Hippocampal formation (tissue), 2 donors: ENCODE measurements at regions not wholly inside any gene's neighbourhood (a gene's known extent, or its start where the extent isn't known, plus 50 kb on each side); places are given as distances from the start of the nearest gene placed in this dataset.

Experiments
- DNase-seq, 2 donors: peaks; one replicate each; lab custom pipeline; 2025; lab: John Stamatoyannopoulos, UW

- no peak for DNase-seq
These were observed 384.6 kb upstream of the KHDRBS2 start for GRCh38 chr6:62670490-62671223.

- no peak for DNase-seq
These were observed 383.8 kb upstream of the KHDRBS2 start for GRCh38 chr6:62669831-62670230.

- no peak for DNase-seq
These were observed 366.8 kb upstream of the KHDRBS2 start for GRCh38 chr6:62652692-62653328.

- DNase-seq: no peak
These were observed 359.2 kb upstream of the KHDRBS2 start for GRCh38 chr6:62645274-62645673.

GRCh38 chr6:62640749-62641148, 354.7 kb upstream of the KHDRBS2 start:
- DNase-seq: no peak

- DNase-seq: no peak
These were observed 340.6 kb upstream of the KHDRBS2 start for GRCh38 chr6:62626661-62627060.

GRCh38 chr6:62623846-62624532, 338.0 kb upstream of the KHDRBS2 start:
- DNase-seq: no peak

GRCh38 chr6:62615366-62616015, 329.5 kb upstream of the KHDRBS2 start:
- no peak for DNase-seq

- no peak for DNase-seq
These were observed 328.4 kb upstream of the KHDRBS2 start for GRCh38 chr6:62614442-62614841.

GRCh38 chr6:62613928-62614327, 327.9 kb upstream of the KHDRBS2 start:
- DNase-seq: no peak

GRCh38 chr6:62612471-62612870, 326.4 kb upstream of the KHDRBS2 start:
- DNase-seq: no peak

GRCh38 chr6:62570372-62570771, 284.3 kb upstream of the KHDRBS2 start:
- no peak for DNase-seq

- no peak for DNase-seq
These were observed 255.5 kb upstream of the KHDRBS2 start for GRCh38 chr6:62541502-62541901.

- no peak for DNase-seq
These were observed 245.0 kb upstream of the KHDRBS2 start for GRCh38 chr6:62530985-62531384.

GRCh38 chr6:62528894-62529526, 243.0 kb upstream of the KHDRBS2 start:
- no peak for DNase-seq

GRCh38 chr6:62523630-62524029, 237.6 kb upstream of the KHDRBS2 start:
- no peak for DNase-seq

GRCh38 chr6:62519574-62519973, 233.5 kb upstream of the KHDRBS2 start:
- DNase-seq: no peak

- DNase-seq: no peak
These were observed 230.5 kb upstream of the KHDRBS2 start for GRCh38 chr6:62516291-62517141.

- DNase-seq: no peak
These were observed 206.3 kb upstream of the KHDRBS2 start for GRCh38 chr6:62492192-62492822.

- no peak for DNase-seq
These were observed 194.5 kb upstream of the KHDRBS2 start for GRCh38 chr6:62480544-62480943.
